Iris pigment epithelial cell (primary cell): ENCODE measurements at regions not wholly inside any gene's neighbourhood (a gene's known extent, or its start where the extent isn't known, plus 50 kb on each side); places are given as distances from the start of the nearest gene placed in this dataset.
"Not testable (repeated sequence)": the region's sequence is repeated elsewhere in the genome, so short reads cannot be mapped to it uniquely, and the experiment has no call there.

Source experiments
- DNase-seq: peaks from one replicate; pipeline ENCODE4 v3.0.0-alpha.2; 2011; ENCODE audit warnings: low read depth

DNA sequence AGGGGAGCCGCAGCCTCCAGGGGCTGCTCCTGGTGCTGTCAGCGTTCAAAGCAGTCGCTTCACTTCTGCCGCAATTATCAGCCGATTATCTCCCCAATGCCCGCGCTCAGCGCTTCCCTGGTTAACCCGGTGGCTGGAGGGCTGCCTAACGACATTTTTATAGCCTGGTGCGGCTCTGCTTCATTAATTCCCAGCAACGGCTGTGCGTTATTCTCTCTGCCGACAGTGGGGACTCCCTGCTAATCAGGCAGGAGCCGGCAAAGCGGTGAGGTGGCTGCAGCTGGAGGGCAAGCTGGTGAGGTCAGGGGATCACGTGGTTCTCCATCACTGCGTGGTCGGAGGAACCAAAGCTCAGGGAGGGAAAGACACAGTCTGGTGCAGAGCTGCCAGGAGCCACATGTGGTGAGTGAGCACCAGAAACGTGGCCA lies 62.9 kb downstream of the GLRX5 start:
- DNase-seq = peak; percentile 37

DNA sequence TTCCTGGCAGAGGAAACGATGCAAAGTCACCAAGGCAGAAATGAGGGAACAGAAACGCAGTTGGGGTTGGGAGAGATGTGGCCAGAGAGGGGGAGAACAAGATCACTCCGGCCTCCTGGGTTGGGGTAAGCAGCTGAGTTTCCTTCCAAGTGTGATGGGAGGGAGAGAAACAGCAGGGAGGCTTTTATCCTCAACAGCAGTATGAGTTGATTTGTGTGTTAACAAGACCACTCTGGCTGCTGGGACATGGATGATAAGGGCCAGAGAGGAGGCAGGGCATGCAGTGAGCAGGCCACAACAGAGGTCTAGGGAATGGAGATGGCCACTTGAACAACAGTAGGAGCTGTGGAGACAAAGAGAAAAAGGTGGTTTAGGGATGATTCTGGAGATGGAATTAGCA lies 66.8 kb downstream of the GLRX5 start:
- DNase-seq = no peak

GRCh38 chr14:95603415-95603814 lies 68.6 kb downstream of the GLRX5 start:
- no peak for DNase-seq

DNA sequence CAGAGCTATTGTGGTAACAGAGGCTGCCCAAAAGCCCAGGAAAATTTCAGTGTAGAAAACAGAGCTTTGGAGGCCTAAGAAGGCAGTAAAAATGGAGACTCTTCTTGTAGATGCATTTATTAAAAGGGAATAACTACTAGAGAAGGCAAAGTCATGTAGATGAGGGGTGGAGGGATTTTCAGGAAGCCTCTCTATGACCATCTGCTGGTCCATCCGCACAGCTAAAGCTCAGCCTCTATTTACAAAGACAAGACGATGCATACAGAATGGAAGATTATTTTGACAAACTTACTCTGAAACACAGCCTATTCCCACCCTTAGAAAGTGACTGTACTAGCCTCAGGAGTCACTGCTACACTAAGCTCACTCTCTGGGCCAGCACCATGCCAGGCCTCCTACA lies 71.4 kb downstream of the GLRX5 start:
- DNase-seq = no peak

DNA sequence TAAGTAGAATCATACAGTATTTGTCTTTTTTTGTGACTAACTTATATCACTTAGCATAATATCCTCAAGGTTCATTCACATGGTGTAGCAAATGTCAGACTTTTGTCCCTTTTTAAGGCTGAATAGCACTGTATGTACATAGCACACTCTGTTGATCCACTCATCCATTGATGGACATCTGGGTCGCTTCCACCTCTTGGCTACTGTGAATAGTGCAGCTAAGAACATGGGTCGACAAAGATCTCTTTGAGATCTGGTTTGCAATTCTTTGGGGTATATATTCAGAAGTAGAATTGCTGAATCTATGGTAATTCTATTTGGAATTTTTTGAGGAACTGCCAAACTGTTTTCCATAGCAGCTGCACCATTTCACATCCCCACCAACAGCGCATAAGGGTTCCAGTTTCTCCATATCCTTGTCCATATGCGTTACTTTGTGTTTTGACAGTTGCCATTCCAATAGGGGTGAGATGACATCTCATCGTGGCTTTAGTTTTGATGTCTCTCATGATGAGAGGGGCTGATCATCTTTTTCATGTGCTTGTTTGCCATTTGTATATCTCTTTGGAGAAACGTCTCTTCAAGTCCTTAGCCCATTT lies 73.9 kb downstream of the GLRX5 start:
- DNase-seq = no peak

DNA sequence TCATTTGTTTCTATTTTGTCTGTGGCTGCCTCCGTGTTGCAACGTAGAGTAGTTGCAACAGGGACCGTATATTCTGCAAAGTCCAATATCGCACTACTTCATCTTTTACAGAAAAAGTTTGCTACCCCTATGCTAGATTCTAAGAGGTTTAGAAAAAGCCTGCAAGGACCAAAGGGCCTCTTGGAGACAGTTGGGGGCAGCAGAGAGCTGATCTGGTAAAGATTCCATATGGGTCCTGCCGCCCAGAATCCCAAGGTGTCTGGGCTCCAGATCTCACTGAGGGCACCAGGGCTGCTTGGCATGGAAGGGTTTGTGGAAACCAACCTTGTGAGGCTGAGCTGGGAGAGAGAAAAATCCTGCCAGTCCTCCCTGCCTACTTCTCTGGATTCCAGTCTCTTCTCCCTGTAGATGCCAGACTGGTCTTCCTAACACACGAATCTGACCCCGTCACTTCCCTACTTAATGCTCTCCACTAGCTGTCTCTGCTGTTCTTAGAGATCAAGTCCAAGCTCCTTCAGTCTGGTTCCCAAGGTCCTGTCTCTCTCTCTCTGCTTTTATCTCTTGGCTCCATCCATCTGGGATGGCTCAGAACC lies 74.6 kb downstream of the GLRX5 start:
- DNase-seq = peak; percentile 26

- no peak for DNase-seq
These were observed 74.8 kb upstream of the TCL1B start for GRCh38 chr14:95611293-95611880.

DNA sequence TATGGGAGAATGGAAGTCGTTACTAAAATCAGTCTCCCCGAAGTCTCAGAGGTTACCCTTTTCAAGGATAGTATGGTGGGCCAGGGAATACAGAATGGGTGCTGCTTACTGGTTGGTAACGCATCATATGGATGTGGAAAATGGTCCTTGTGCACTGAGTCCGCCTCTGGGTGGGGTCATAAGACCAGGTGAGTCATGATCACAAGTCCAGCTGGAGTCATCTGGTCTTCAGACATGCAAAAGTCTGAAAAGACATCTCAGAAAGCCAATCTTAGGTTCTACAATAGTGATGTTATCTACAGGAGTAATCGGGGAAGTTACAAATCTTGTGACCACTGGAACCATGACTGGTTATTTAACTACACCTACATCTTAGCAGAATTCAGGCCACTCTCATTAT lies 71.9 kb upstream of the TCL1B start:
- no peak for DNase-seq

DNA sequence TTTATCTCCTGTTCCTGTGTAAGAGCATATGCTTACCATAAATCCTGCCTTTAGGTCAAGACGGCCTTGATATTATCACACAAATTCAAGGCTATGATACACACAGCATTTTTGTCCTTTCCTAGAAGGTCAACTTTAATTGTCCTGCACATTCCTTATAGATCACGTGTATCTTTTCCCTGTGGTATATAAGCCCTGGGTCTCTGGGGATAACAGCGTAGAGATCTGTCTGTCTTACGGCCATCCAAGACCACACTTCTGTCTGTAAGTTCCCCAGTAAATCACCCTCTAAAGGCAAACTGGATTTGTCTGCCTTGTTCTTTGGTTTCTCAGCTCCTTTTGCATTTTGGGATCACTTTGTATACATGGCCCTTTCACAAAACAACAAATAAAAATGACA lies 69.5 kb upstream of the TCL1B start:
- no peak for DNase-seq

DNA sequence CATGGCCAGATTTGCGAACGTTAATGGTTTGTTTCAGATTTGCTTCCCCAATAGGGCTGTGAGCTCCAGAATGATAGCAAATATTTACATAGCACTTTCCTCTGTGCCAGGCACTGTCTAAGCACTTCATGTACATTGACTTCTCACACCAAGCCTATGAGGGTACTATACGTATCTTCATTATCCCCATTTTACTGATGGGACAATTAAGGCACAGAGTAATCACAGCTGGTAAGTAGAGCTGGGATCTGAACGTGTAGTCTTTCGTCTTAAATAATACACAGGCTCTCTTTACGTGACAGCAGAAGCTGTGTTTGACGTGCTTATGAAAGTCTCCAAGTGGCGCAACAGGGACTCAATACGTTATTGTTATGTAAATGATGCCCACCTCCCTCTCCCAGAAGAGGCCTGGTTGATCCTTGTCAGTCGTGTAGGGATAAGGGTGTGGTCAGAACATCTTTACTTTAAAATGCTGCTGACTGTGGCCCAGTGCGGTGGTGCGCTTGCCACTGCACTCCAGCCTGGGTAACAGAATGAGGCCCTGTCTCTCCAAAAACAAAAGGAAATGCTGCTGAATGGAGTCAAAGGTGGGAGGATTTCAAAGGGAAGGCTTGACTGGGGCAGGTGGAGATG lies 66.3 kb upstream of the TCL1B start:
- DNase-seq = no peak

DNA sequence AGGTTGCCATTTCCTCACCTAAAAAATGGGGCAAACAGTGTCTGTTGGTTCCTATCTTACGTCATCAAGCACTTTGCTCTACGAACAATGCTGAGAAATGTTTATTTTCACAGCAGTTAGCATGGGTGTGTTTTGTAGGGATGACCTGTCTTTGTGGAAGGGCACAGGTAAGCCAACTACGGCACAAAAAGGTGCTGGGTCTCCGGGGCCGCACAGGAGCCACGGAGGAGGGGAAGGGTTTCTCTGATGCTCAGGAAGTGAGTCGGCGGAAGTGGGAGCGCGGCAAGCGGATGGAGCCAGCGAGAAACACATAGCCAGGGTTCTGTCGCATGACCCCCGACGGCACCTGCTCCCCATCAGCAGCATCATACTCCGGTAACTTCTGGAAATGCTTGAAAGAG lies 65.6 kb upstream of the TCL1B start:
- no peak for DNase-seq

DNA sequence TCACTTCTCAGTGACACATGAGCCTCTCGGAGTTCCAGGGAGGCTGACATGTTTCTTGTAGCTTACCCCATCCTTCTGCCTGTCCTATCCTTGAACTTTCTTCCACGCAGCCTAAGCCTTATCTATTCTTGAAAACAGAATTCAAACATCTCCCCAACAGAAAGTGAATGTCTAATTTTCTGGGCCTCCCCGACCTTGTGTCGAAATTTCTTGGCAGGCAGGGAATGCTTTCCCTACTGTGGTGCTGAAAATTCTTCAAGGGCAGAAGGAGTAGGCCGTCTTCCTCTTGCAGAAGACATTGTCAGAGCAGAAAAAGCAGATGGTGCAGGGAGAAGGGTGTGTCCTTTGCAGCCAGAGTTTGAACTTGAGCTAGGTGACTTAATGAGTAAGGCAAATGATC lies 63.0 kb upstream of the TCL1B start:
- no peak for DNase-seq

DNA sequence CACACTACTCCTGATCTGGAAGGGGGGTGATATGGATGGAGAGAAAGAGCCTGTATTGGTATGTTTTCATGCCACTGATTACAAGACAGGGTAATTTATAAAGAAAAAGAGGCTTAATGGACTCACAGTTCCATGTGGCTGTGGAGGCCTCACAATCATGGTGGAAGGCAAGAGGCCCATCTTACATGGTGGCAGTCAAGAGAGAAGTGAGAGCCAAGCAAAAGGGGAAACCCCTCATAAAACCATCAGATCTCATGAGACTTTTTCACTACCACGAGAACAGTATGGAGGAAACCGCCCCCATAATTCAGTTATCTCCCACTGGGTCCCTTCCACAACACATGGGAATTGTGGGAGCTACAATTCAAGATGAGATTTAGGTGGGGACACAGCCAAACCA lies 60.5 kb upstream of the TCL1B start:
- DNase-seq = not testable (repeated sequence)

DNA sequence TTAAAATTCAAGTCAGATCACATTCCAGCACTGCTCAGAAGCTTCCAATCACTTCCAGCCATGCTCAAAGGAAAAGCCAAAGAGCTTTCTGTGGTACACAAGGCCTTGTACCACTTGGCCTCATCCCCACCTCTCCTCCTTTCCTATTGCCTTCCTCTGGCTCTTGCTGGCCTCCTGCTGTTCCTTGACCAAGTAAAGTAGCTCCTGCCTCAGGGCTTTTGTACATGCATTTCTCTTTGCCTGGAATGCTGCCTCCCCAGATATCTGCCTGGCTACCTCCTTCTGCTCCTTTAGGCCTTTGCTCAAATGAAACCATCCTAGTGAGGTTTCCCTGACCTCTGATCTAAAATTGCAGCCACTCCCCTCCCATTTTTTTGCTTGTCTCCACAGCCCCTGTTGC lies 51.2 kb upstream of the TCL1B start:
- DNase-seq = no peak
